K562 (cell line): ENCODE measurements at regions not wholly inside any gene's neighbourhood (a gene's known extent, or its start where the extent isn't known, plus 50 kb on each side); places are given as distances from the start of the nearest gene placed in this dataset.

Experiments used
- ATAC-seq: fragments of 200-7000 bp; cut with Tn5 transposase; 3 replicates; pipeline ENCODE4 v1.9.1; 2020; ENCODE audit warnings: moderate library complexity
- BruUV-seq: library from RNA; stranded (reverse); fragments of 400-500 nt; replicated peaks from 2 replicates; lab custom pipeline; 2021; lab: Mats Ljungman, UMichigan
- CTCF ChIA-PET: fragments of 300-600 bp; formaldehyde crosslinking; extraction: SDS; loops from one replicate; lab custom pipeline; 2021; ENCODE audit warnings: low intra/inter-chr PET ratio; lab: Yijun Ruan, JAX
- POLR2A ChIA-PET: fragments of 300-600, 350-650 bp; sonication (Branson Sonifier 250); formaldehyde crosslinking; extraction: SDS; loops from one replicate; lab custom pipeline; 2021; ENCODE audit warnings: antibody characterized with exemption, inconsistent platforms; lab: Yijun Ruan, JAX
- DNase-seq, 4 experiments: peaks; one replicate each; pipeline versions ENCODE4 v3.0.0 to v3.0.0-alpha.2; 2011 to 2018; ENCODE audit warnings: low spot score in 3 of 4, mixed read lengths in 3 of 4; ENCODE audit errors: extremely low read depth in 1 of 4
- FAIRE-seq: peaks from 2 replicates; lab custom pipeline; 2011; peaks lifted over from hg19 to GRCh38; lab: Jason Lieb, UNC
- H2AFZ ChIP-seq: 2 replicates; pipeline ENCODE4 v1.6.0; 2011; ENCODE audit warnings: low read depth, low read length, control low read depth, inconsistent platforms
- H3K27ac ChIP-seq: fragments of 200-600 bp; 3 replicates; pipeline ENCODE4 v1.8.0; 2011; ENCODE audit warnings: low read depth, mild to moderate bottlenecking, control low read depth, inconsistent platforms, low read length, moderate library complexity, mixed read lengths; ENCODE audit errors: extremely low read depth
- H3K27me3 ChIP-seq, 2 experiments: fragments of 300-600 bp in 1 of 2; 2 replicates in 1 of 2; 3 replicates in 1 of 2; pipeline versions ENCODE4 v1.6.0 to v1.8.0; 2011; ENCODE audit warnings: inconsistent platforms in 2 of 2, low read length in 2 of 2, mild to moderate bottlenecking in 1 of 2, mixed read lengths in 1 of 2, moderate library complexity in 1 of 2; ENCODE audit not compliant: control insufficient read depth in 2 of 2, insufficient read depth in 2 of 2
- H3K36me3 ChIP-seq: fragments of 300-600 bp; 3 replicates; pipeline ENCODE4 v1.8.0; 2011; ENCODE audit warnings: mild to moderate bottlenecking, low read length, inconsistent platforms; ENCODE audit not compliant: control insufficient read depth, insufficient read depth
- H3K4me1 ChIP-seq, 2 experiments: fragments of 200-600 bp in 1 of 2; replicated peaks in 1 of 2; 2 replicates in 1 of 2; 3 replicates in 1 of 2; pipeline versions ENCODE4 v1.5.1 to v1.8.0; 2011; ENCODE audit warnings: inconsistent platforms in 2 of 2, low read length in 2 of 2, mild to moderate bottlenecking in 1 of 2, mixed read lengths in 1 of 2, moderate library complexity in 1 of 2; ENCODE audit not compliant: control insufficient read depth in 2 of 2, insufficient read depth in 2 of 2
- H3K4me2 ChIP-seq: 2 replicates; pipeline ENCODE4 v1.6.1; 2011; ENCODE audit warnings: low read length, control low read depth, inconsistent platforms, mixed read lengths; ENCODE audit not compliant: insufficient read depth
- H3K4me3 ChIP-seq: fragments of 200-600 bp; sonication (generic), shearing (Covaris generic); 2 replicates; pipeline ENCODE4 v1.5.1; 2016; ENCODE audit warnings: control low read depth, inconsistent platforms
- H3K79me2 ChIP-seq: fragments of 200-600 bp; 3 replicates; pipeline ENCODE4 v1.8.0; 2011; ENCODE audit warnings: low read length, inconsistent platforms; ENCODE audit not compliant: control insufficient read depth, insufficient read depth
- H3K9ac ChIP-seq, 2 experiments: 2 replicates each; pipeline versions ENCODE4 v1.6.0 to v1.6.1; 2011; ENCODE audit warnings: low read depth in 2 of 2, low read length in 2 of 2, control low read depth in 1 of 2, inconsistent platforms in 1 of 2, mild to moderate bottlenecking in 1 of 2, mixed read lengths in 1 of 2; ENCODE audit not compliant: insufficient read depth in 1 of 2
- H3K9me1 ChIP-seq: one replicate; pipeline ENCODE4 v1.6.0; 2011; ENCODE audit warnings: inconsistent platforms, mild to moderate bottlenecking, low read length, moderate library complexity; ENCODE audit not compliant: control insufficient read depth, insufficient read depth
- H3K9me3 ChIP-seq: replicated peaks from 2 replicates; pipeline ENCODE4 v1.5.1; 2011; ENCODE audit warnings: low read depth, low read length, inconsistent platforms; ENCODE audit not compliant: control insufficient read depth, insufficient read depth
- H4K20me1 ChIP-seq: replicated peaks from 2 replicates; pipeline ENCODE4 v1.6.1; 2011; ENCODE audit warnings: low read length, inconsistent platforms, mixed read lengths; ENCODE audit not compliant: control insufficient read depth, insufficient read depth
- CTBP1 ChIP-seq: fragments of 450-650 bp; IDR thresholded peaks from 2 replicates; pipeline ENCODE4 v1.6.1; 2016; ENCODE audit warnings: borderline replicate concordance
- HEY1 ChIP-seq: fragments of 250-450 bp; sonication (Bioruptor Pico); IDR thresholded peaks from 2 replicates; pipeline ENCODE4 v1.5.0; 2020; ENCODE audit warnings: mild to moderate bottlenecking, moderate library complexity, borderline replicate concordance
- PURB ChIP-seq: sonication (generic); formaldehyde crosslinking; IDR thresholded peaks from 2 replicates; pipeline ENCODE4 v1.9.0; 2021; ENCODE audit warnings: low read depth, mild to moderate bottlenecking, missing genetic modification reagents
- RBM34 ChIP-seq: fragments of 200-400 bp; formaldehyde crosslinking; IDR thresholded peaks from 2 replicates; pipeline ENCODE4 v1.6.1; 2018; ENCODE audit warnings: low read length, borderline replicate concordance; ENCODE audit not compliant: insufficient read depth
- SLC30A9 ChIP-seq: fragments of 250-450 bp; sonication (Bioruptor Pico); IDR thresholded peaks from 2 replicates; pipeline ENCODE4 v1.8.0; 2022; ENCODE audit warnings: mild to moderate bottlenecking, moderate library complexity
- SNAPC5 ChIP-seq: fragments of 250-450 bp; sonication (Bioruptor Pico); IDR thresholded peaks from 2 replicates; pipeline ENCODE4 v1.8.0; 2021; ENCODE audit warnings: moderate library complexity, mild to moderate bottlenecking, inconsistent platforms
- SP2 ChIP-seq: IDR thresholded peaks from 2 replicates; pipeline ENCODE4 v1.6.1; 2011; ENCODE audit warnings: mild to moderate bottlenecking, low read depth, low read length, moderate library complexity; ENCODE audit not compliant: poor library complexity, severe bottlenecking; ENCODE audit errors: extremely low read depth
- TEAD1 ChIP-seq, 2 experiments: fragments of 450-650 bp in 1 of 2; sonication (generic) in 1 of 2; formaldehyde crosslinking; IDR thresholded peaks; 2 replicates each; pipeline versions ENCODE4 v1.4.0 to v1.8.0; 2020 to 2022; ENCODE audit warnings: mild to moderate bottlenecking in 2 of 2, missing genetic modification reagents in 1 of 2
- TOE1 ChIP-seq, 2 experiments: fragments of 450-650 bp in 1 of 2; sonication (generic) in 1 of 2; formaldehyde crosslinking in 1 of 2; IDR thresholded peaks; 2 replicates each; pipeline versions ENCODE4 v1.7.1 to v1.8.0; 2016 to 2022; ENCODE audit warnings: borderline replicate concordance in 2 of 2, mild to moderate bottlenecking in 2 of 2, antibody characterized with exemption in 1 of 2, inconsistent platforms in 1 of 2, low read depth in 1 of 2, missing genetic modification reagents in 1 of 2, moderate library complexity in 1 of 2
- WHSC1 ChIP-seq: IDR thresholded peaks from one replicate; pipeline ENCODE4 v1.6.1; 2012; ENCODE audit warnings: low read length, control low read depth, inconsistent platforms
- ZNF184 ChIP-seq: sonication (generic); formaldehyde crosslinking; IDR thresholded peaks from 2 replicates; pipeline ENCODE4 v1.5.0; 2020; ENCODE audit warnings: missing genetic modification reagents
- ZNF280A ChIP-seq: fragments of 450-650 bp; IDR thresholded peaks from 2 replicates; pipeline ENCODE4 v1.6.1; 2018; ENCODE audit warnings: mild to moderate bottlenecking, low read depth; ENCODE audit not compliant: partially characterized antibody
- ZNF431 ChIP-seq: sonication (generic); formaldehyde crosslinking; IDR thresholded peaks from 2 replicates; pipeline ENCODE4 v1.8.0; 2022; ENCODE audit warnings: mild to moderate bottlenecking, missing genetic modification reagents
- ZNF551 ChIP-seq: fragments of 250-450 bp; sonication (Bioruptor Pico); IDR thresholded peaks from 2 replicates; pipeline ENCODE4 v1.5.0; 2021; ENCODE audit warnings: mild to moderate bottlenecking, moderate library complexity
- WGBS: fragments of 100-300 bp; shearing (Covaris generic); methylation state at CpG from one replicate; pipeline ENCODE4 v1.1.6; 2016; ENCODE audit warnings: low coverage, mixed read lengths; ENCODE audit not compliant: insufficient coverage; ENCODE audit errors: missing lambda C conversion rate; 5-methylcytosine and 5-hydroxymethylcytosine counted together
- in situ Hi-C: fragments of 300-500 bp; cut with MboI; formaldehyde crosslinking; loops from 4 replicates; pipeline ENCODE4 v1.15.0; 2018; ENCODE audit warnings: inconsistent platforms, mixed read lengths
- intact Hi-C: fragments of 100-400 bp; cut with micrococcal nuclease; formaldehyde crosslinking; loops from 2 replicates; pipeline ENCODE4 v1.14.2; 2022
- TF ChIP-seq, protein P1 (sequence below): sonication (generic); formaldehyde crosslinking; IDR thresholded peaks from 2 replicates; pipeline ENCODE4 v1.8.0; 2022; ENCODE audit warnings: missing genetic modification reagents, mild to moderate bottlenecking, moderate library complexity, borderline replicate concordance

- FAIRE-seq: no peak
- H3K9ac ChIP-seq: no peak overlapping the region
- no peak overlapping the region for H2AFZ ChIP-seq
- intact Hi-C loops (no loop called here), in situ Hi-C loops (no loop called here)
- H3K36me3 ChIP-seq: no peaks in the 10 kb centered on the region
- ATAC-seq: no peak
- no peak for DNase-seq
- H3K4me3 ChIP-seq: no peak overlapping the region
- no TSS peak for BruUV-seq
- no peaks in the 10 kb centered on the region for H3K79me2 ChIP-seq
- no peak for TF ChIP-seq ZNF280A
- no peak for TF ChIP-seq ZNF431
- TF ChIP-seq, protein P1, sequence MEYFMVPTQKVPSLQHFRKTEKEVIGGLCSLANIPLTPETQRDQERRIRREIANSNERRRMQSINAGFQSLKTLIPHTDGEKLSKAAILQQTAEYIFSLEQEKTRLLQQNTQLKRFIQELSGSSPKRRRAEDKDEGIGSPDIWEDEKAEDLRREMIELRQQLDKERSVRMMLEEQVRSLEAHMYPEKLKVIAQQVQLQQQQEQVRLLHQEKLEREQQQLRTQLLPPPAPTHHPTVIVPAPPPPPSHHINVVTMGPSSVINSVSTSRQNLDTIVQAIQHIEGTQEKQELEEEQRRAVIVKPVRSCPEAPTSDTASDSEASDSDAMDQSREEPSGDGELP (CRISPR knock-in tag): no peak
- no peak for TF ChIP-seq SLC30A9 (CRISPR knock-in tag)
- no peak for TF ChIP-seq HEY1 (CRISPR knock-in tag)
- TF ChIP-seq RBM34: no peak
- TF ChIP-seq TOE1 (IDR thresholded peaks at IDR 0.05; ENCODE audit: borderline replicate concordance): no peak
- no peak for TF ChIP-seq TOE1 (CRISPR knock-in tag; IDR thresholded peaks at IDR 0.05; ENCODE audit: borderline replicate concordance, low read depth)
- TF ChIP-seq WHSC1: no peak
- TF ChIP-seq SP2: no peak
- TF ChIP-seq CTBP1: no peak
- no peak for TF ChIP-seq SNAPC5 (CRISPR knock-in tag)
- no peak for TF ChIP-seq TEAD1 (CRISPR knock-in tag; IDR thresholded peaks at IDR 0.05)
- no peak for TF ChIP-seq PURB (CRISPR knock-in tag)
- TF ChIP-seq ZNF551: no peak
- TF ChIP-seq ZNF184 (CRISPR knock-in tag): no peak
- WGBS: 0% methylated on average over 3 of the region's 4 CpGs
- no peaks in the 10 kb centered on the region for H3K9me3 ChIP-seq
- no peaks in the 10 kb centered on the region for H3K27me3 ChIP-seq
- ChIA-PET CTCF (no interaction called here), POLR2A (no interaction called here)
- H3K27ac ChIP-seq: no peak overlapping the region
- no peaks in the 10 kb centered on the region for H3K9me1 ChIP-seq
- H3K4me2 ChIP-seq: no peak overlapping the region
- no peaks in the 10 kb centered on the region for H4K20me1 ChIP-seq
- no peaks in the 10 kb centered on the region for H3K4me1 ChIP-seq
These were observed 256.9 kb downstream of the SPRY2 start for GRCh38 chr13:80083853-80084676.
